WTC11 (cell line): ENCODE measurements at regions not wholly inside any gene's neighbourhood (a gene's known extent, or its start where the extent isn't known, plus 50 kb on each side); places are given as distances from the start of the nearest gene placed in this dataset.

ENCODE experiments used
- ATAC-seq: fragments of 200-7000 bp; cut with Tn5 transposase; 2 replicates; pipeline ENCODE4 v1.10.0; 2021; ENCODE audit warnings: mild to moderate bottlenecking, moderate library complexity
- CTCF ChIA-PET: fragments of 300-600 bp; sonication (Branson Sonifier 250); formaldehyde crosslinking; loops from one replicate; lab custom pipeline; 2021; ENCODE audit warnings: antibody characterized with exemption; lab: Charles Lee
- POLR2A ChIA-PET: fragments of 350-600 bp; sonication (Branson Sonifier 250); formaldehyde crosslinking; loops from one replicate; lab custom pipeline; 2021; ENCODE audit warnings: antibody characterized with exemption; lab: Charles Lee
- DNase-seq: peaks from one replicate; pipeline ENCODE4 v3.0.0; 2021; ENCODE audit warnings: low spot score
- H3K27ac Mint-ChIP-seq: 2 replicates; pipeline ENCODE4 v1.8.0; 2021; ENCODE audit warnings: mixed read lengths
- H3K27me3 Mint-ChIP-seq: 2 replicates; pipeline ENCODE4 v1.8.0; 2021; ENCODE audit warnings: low read depth, mild to moderate bottlenecking, moderate library complexity, mixed read lengths
- H3K36me3 Mint-ChIP-seq: 2 replicates; pipeline ENCODE4 v1.8.0; 2021; ENCODE audit warnings: mixed read lengths
- H3K4me1 Mint-ChIP-seq: 2 replicates; pipeline ENCODE4 v1.8.0; 2022; ENCODE audit warnings: mixed read lengths
- H3K4me3 Mint-ChIP-seq: 2 replicates; pipeline ENCODE4 v1.8.0; 2021; ENCODE audit warnings: mild to moderate bottlenecking, moderate library complexity, mixed read lengths
- H3K9me3 Mint-ChIP-seq: 2 replicates; pipeline ENCODE4 v1.8.0; 2021; ENCODE audit warnings: mixed read lengths
- CREB1 ChIP-seq: sonication (generic); formaldehyde crosslinking; IDR thresholded peaks from 2 replicates; pipeline ENCODE4 v1.8.0; 2023; ENCODE audit warnings: mild to moderate bottlenecking, missing genetic modification reagents
- CREM ChIP-seq: sonication (generic); formaldehyde crosslinking; IDR thresholded peaks from 2 replicates; pipeline ENCODE4 v1.8.1; 2022; ENCODE audit warnings: mild to moderate bottlenecking, missing genetic modification reagents, moderate library complexity
- ETV6 ChIP-seq: sonication (generic); formaldehyde crosslinking; IDR thresholded peaks from 2 replicates; pipeline ENCODE4 v1.8.1; 2022; ENCODE audit warnings: mild to moderate bottlenecking, missing genetic modification reagents
- MYBL2 ChIP-seq: sonication (generic); formaldehyde crosslinking; IDR thresholded peaks from 2 replicates; pipeline ENCODE4 v1.8.1; 2023; ENCODE audit warnings: mild to moderate bottlenecking, moderate library complexity, missing genetic modification reagents
- OVOL2 ChIP-seq: fragments of 250-450 bp; sonication (Bioruptor Pico); IDR thresholded peaks from 2 replicates; pipeline ENCODE4 v1.9.0; 2021; ENCODE audit warnings: mild to moderate bottlenecking, borderline replicate concordance
- SOX15 ChIP-seq: fragments of 250-450 bp; sonication (Bioruptor Pico); IDR thresholded peaks from 2 replicates; pipeline ENCODE4 v1.9.0; 2021; ENCODE audit warnings: mild to moderate bottlenecking
- TCF7 ChIP-seq: sonication (generic); formaldehyde crosslinking; IDR thresholded peaks from 2 replicates; pipeline ENCODE4 v1.8.0; 2022; ENCODE audit warnings: mild to moderate bottlenecking, low read depth, missing genetic modification reagents, moderate library complexity
- ZNF121 ChIP-seq: sonication (generic); formaldehyde crosslinking; IDR thresholded peaks from 2 replicates; pipeline ENCODE4 v1.8.0; 2023; ENCODE audit warnings: missing genetic modification reagents
- ZNF423 ChIP-seq: fragments of 250-450 bp; sonication (Bioruptor Pico); IDR thresholded peaks from 2 replicates; pipeline ENCODE4 v2.1.2; 2022; ENCODE audit warnings: mild to moderate bottlenecking, moderate library complexity
- TF ChIP-seq, protein P1 (sequence below): fragments of 250-450 bp; sonication (Bioruptor Pico); IDR thresholded peaks from 2 replicates; pipeline ENCODE4 v1.9.0; 2021; ENCODE audit warnings: mild to moderate bottlenecking
- TF ChIP-seq, protein P2 (sequence below): sonication (generic); formaldehyde crosslinking; IDR thresholded peaks from 2 replicates; pipeline ENCODE4 v1.8.1; 2022; ENCODE audit warnings: low read depth, missing genetic modification reagents, borderline replicate concordance
- TF ChIP-seq, protein P3 (sequence below): fragments of 250-450 bp; sonication (Bioruptor Pico); IDR thresholded peaks from 2 replicates; pipeline ENCODE4 v1.9.0; 2021; ENCODE audit warnings: mild to moderate bottlenecking
- TF ChIP-seq, protein P4 (sequence below): sonication (generic); formaldehyde crosslinking; IDR thresholded peaks from 2 replicates; pipeline ENCODE4 v1.8.0; 2022; ENCODE audit warnings: mild to moderate bottlenecking, missing genetic modification reagents
- TF ChIP-seq, protein P5 (sequence below): sonication (generic); formaldehyde crosslinking; IDR thresholded peaks from 2 replicates; pipeline ENCODE4 v1.8.1; 2022; ENCODE audit warnings: mild to moderate bottlenecking, missing genetic modification reagents, moderate library complexity, borderline replicate concordance
- TF ChIP-seq, protein P6 (sequence below): sonication (generic); formaldehyde crosslinking; IDR thresholded peaks from 2 replicates; pipeline ENCODE4 v1.8.1; 2022; ENCODE audit warnings: low read depth, mild to moderate bottlenecking, moderate library complexity, missing genetic modification reagents, borderline replicate concordance
- TF ChIP-seq, protein P7 (sequence below): sonication (generic); formaldehyde crosslinking; IDR thresholded peaks from 2 replicates; pipeline ENCODE4 v1.8.0; 2022; ENCODE audit warnings: mild to moderate bottlenecking, missing genetic modification reagents
- TF ChIP-seq, protein P8 (sequence below): sonication (generic); formaldehyde crosslinking; IDR thresholded peaks from 2 replicates; pipeline ENCODE4 v1.8.1; 2023; ENCODE audit warnings: mild to moderate bottlenecking, missing genetic modification reagents, moderate library complexity

DNA sequence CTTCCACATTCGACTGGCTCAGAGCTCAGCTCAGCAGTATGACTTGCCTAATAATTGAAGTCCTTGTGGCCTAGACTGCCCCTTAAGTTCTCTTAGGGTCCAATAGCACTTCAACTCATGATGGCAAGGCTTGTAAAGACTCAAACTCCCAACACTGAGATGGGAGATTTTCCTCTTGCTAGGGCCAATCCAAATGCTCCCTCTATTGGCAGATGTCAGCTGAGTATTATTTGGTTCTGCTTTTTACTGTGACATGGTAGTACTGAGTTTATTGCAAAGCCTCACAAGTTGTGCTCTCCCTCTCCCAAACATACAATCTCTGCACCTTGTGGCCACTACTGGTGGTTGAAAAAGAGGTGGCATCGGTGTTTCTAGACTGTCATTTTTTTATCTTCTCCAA, 164.2 kb downstream of the ALG10 start (continued):
- TF ChIP-seq, protein P1, sequence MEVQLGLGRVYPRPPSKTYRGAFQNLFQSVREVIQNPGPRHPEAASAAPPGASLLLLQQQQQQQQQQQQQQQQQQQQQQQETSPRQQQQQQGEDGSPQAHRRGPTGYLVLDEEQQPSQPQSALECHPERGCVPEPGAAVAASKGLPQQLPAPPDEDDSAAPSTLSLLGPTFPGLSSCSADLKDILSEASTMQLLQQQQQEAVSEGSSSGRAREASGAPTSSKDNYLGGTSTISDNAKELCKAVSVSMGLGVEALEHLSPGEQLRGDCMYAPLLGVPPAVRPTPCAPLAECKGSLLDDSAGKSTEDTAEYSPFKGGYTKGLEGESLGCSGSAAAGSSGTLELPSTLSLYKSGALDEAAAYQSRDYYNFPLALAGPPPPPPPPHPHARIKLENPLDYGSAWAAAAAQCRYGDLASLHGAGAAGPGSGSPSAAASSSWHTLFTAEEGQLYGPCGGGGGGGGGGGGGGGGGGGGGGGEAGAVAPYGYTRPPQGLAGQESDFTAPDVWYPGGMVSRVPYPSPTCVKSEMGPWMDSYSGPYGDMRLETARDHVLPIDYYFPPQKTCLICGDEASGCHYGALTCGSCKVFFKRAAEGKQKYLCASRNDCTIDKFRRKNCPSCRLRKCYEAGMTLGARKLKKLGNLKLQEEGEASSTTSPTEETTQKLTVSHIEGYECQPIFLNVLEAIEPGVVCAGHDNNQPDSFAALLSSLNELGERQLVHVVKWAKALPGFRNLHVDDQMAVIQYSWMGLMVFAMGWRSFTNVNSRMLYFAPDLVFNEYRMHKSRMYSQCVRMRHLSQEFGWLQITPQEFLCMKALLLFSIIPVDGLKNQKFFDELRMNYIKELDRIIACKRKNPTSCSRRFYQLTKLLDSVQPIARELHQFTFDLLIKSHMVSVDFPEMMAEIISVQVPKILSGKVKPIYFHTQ, result no peak
- TF ChIP-seq, protein P2, sequence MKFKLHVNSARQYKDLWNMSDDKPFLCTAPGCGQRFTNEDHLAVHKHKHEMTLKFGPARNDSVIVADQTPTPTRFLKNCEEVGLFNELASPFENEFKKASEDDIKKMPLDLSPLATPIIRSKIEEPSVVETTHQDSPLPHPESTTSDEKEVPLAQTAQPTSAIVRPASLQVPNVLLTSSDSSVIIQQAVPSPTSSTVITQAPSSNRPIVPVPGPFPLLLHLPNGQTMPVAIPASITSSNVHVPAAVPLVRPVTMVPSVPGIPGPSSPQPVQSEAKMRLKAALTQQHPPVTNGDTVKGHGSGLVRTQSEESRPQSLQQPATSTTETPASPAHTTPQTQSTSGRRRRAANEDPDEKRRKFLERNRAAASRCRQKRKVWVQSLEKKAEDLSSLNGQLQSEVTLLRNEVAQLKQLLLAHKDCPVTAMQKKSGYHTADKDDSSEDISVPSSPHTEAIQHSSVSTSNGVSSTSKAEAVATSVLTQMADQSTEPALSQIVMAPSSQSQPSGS (CRISPR knock-in tag), result no peak
- no peak for TF ChIP-seq SOX15 (CRISPR knock-in tag)
- TF ChIP-seq MYBL2 (CRISPR knock-in tag), result no peak

DNA sequence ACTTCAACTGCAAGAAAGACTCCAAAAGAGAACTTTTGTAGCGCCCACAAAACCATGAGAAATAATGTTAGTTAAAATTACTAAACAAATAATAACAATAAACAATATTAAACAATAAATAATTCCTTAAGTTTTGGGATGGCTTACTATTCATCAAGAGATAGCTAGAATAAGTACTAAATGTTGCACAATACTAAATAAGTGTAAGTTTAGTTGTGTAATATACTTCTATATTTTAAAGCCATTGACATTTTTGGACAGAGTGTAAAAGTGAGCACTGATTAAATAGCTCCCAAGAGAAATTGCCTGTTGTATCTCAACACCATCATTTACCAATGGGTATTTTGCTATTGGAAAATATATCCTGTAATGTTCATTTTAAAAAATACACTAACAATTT, 166.7 kb downstream of the ALG10 start:
- no peak for ATAC-seq
- Mint-ChIP-seq H3K4me3 (no peak overlapping the region), H3K36me3 (peaks cover 73% of the 10 kb centered on the region), H3K27ac (no peak overlapping the region), H3K27me3 (peaks cover 3% of the 10 kb centered on the region; the same call in 1 of the 2 replicates), H3K4me1 (no peaks in the 10 kb centered on the region), H3K9me3 (peaks cover 83% of the 10 kb centered on the region)
- no peak for DNase-seq
- CTCF ChIA-PET, result no interaction called here
- POLR2A ChIA-PET, result no interaction called here
- TF ChIP-seq, protein P3, sequence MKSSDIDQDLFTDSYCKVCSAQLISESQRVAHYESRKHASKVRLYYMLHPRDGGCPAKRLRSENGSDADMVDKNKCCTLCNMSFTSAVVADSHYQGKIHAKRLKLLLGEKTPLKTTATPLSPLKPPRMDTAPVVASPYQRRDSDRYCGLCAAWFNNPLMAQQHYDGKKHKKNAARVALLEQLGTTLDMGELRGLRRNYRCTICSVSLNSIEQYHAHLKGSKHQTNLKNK, result no peak
- TF ChIP-seq ZNF423 (CRISPR knock-in tag), result no peak
- TF ChIP-seq CREB1 (CRISPR knock-in tag), result no peak
- TF ChIP-seq CREM (CRISPR knock-in tag), result no peak

DNA sequence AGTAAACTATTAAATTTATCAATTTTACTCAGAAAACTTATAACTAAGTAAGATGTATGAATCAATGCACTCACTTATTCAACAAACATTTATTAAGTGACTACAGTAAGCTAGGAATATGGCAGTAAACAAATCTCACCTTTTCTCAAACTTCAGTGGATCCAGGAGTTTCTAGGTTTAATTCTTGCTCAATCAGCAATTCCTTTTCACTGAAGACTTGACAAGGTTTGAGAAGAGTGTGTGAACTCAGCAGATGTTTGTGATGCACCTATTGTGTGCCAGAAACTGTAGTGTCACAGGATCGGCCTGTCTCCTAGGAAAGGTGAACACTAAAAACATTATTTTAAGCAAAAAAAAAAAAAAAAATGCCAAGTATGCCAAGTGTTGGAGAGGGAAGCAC, 167.8 kb downstream of the ALG10 start:
- CTCF ChIA-PET, result no interaction called here
- peaks cover 83% of the 10 kb centered on the region for H3K9me3 Mint-ChIP-seq
- TF ChIP-seq, protein P4, sequence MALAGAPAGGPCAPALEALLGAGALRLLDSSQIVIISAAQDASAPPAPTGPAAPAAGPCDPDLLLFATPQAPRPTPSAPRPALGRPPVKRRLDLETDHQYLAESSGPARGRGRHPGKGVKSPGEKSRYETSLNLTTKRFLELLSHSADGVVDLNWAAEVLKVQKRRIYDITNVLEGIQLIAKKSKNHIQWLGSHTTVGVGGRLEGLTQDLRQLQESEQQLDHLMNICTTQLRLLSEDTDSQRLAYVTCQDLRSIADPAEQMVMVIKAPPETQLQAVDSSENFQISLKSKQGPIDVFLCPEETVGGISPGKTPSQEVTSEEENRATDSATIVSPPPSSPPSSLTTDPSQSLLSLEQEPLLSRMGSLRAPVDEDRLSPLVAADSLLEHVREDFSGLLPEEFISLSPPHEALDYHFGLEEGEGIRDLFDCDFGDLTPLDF (CRISPR knock-in tag), result no peak
- TF ChIP-seq, protein P5, sequence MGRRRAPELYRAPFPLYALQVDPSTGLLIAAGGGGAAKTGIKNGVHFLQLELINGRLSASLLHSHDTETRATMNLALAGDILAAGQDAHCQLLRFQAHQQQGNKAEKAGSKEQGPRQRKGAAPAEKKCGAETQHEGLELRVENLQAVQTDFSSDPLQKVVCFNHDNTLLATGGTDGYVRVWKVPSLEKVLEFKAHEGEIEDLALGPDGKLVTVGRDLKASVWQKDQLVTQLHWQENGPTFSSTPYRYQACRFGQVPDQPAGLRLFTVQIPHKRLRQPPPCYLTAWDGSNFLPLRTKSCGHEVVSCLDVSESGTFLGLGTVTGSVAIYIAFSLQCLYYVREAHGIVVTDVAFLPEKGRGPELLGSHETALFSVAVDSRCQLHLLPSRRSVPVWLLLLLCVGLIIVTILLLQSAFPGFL (CRISPR knock-in tag), result no peak
- TF ChIP-seq CREB1 (CRISPR knock-in tag), result no peak
- TF ChIP-seq, protein P6, sequence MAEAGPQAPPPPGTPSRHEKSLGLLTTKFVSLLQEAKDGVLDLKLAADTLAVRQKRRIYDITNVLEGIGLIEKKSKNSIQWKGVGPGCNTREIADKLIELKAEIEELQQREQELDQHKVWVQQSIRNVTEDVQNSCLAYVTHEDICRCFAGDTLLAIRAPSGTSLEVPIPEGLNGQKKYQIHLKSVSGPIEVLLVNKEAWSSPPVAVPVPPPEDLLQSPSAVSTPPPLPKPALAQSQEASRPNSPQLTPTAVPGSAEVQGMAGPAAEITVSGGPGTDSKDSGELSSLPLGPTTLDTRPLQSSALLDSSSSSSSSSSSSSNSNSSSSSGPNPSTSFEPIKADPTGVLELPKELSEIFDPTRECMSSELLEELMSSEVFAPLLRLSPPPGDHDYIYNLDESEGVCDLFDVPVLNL (CRISPR knock-in tag), result no peak
- TF ChIP-seq ZNF423 (CRISPR knock-in tag), result no peak
- no peak for TF ChIP-seq ZNF121 (CRISPR knock-in tag)
- TF ChIP-seq TCF7 (CRISPR knock-in tag), result no peak
- TF ChIP-seq, protein P7, sequence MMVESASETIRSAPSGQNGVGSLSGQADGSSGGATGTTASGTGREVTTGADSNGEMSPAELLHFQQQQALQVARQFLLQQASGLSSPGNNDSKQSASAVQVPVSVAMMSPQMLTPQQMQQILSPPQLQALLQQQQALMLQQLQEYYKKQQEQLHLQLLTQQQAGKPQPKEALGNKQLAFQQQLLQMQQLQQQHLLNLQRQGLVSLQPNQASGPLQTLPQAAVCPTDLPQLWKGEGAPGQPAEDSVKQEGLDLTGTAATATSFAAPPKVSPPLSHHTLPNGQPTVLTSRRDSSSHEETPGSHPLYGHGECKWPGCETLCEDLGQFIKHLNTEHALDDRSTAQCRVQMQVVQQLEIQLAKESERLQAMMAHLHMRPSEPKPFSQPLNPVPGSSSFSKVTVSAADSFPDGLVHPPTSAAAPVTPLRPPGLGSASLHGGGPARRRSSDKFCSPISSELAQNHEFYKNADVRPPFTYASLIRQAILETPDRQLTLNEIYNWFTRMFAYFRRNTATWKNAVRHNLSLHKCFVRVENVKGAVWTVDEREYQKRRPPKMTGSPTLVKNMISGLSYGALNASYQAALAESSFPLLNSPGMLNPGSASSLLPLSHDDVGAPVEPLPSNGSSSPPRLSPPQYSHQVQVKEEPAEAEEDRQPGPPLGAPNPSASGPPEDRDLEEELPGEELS, result no peak
- TF ChIP-seq ETV6 (CRISPR knock-in tag), result no peak
- TF ChIP-seq, protein P1, result no peak
- TF ChIP-seq, protein P8, sequence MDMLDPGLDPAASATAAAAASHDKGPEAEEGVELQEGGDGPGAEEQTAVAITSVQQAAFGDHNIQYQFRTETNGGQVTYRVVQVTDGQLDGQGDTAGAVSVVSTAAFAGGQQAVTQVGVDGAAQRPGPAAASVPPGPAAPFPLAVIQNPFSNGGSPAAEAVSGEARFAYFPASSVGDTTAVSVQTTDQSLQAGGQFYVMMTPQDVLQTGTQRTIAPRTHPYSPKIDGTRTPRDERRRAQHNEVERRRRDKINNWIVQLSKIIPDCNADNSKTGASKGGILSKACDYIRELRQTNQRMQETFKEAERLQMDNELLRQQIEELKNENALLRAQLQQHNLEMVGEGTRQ (CRISPR knock-in tag), result no peak
- TF ChIP-seq OVOL2, result no peak
- TF ChIP-seq, all 79 proteins: peak for 0
- no peak for DNase-seq
- Mint-ChIP-seq H3K4me1 (no peaks in the 10 kb centered on the region), H3K27ac (no peak overlapping the region), H3K36me3 (peaks cover 73% of the 10 kb centered on the region), H3K27me3 (peaks cover 3% of the 10 kb centered on the region; the same call in 1 of the 2 replicates), H3K4me3 (no peak overlapping the region)
- ATAC-seq, result no peak
- POLR2A ChIA-PET, result no interaction called here
